ENCODE measurements at regions not wholly inside any gene's neighbourhood (a gene's known extent, or its start where the extent isn't known, plus 50 kb on each side); places are given as distances from the start of the nearest gene placed in this dataset.

DNA sequence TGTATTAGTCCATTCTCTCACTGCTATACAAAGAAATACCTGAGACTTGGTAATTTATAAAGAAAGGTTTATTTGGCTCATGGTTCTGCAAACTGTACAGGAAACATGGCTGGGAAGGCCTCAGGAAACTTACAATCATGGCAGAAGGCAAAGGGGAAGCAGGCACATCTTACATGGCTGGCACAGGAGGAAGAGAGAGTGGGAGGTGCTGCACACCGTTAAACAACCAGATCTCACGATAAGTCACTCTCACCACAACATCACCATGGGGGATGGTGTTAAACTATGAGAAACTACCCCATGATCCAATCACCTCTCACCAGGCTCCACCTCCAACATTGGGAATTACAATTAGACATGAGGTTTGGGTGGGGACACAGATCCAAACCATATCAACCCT lies 191.8 kb upstream of the PLXNC1 start:
- no peak overlapping the region for H3K4me3 ChIP-seq
- 77 to 88% methylated on average over 2 of the region's 2 CpGs for WGBS, 2 donors
- no peaks in the 10 kb centered on the region for H3K4me1 ChIP-seq
- H3K36me3 ChIP-seq = no peaks in the 10 kb centered on the region
- H3K27ac ChIP-seq = no peak overlapping the region
- intact Hi-C loops (cut with DNase I) = no loop called here
- no peaks in the 10 kb centered on the region for H3K27me3 ChIP-seq
- TF ChIP-seq, protein P1, sequence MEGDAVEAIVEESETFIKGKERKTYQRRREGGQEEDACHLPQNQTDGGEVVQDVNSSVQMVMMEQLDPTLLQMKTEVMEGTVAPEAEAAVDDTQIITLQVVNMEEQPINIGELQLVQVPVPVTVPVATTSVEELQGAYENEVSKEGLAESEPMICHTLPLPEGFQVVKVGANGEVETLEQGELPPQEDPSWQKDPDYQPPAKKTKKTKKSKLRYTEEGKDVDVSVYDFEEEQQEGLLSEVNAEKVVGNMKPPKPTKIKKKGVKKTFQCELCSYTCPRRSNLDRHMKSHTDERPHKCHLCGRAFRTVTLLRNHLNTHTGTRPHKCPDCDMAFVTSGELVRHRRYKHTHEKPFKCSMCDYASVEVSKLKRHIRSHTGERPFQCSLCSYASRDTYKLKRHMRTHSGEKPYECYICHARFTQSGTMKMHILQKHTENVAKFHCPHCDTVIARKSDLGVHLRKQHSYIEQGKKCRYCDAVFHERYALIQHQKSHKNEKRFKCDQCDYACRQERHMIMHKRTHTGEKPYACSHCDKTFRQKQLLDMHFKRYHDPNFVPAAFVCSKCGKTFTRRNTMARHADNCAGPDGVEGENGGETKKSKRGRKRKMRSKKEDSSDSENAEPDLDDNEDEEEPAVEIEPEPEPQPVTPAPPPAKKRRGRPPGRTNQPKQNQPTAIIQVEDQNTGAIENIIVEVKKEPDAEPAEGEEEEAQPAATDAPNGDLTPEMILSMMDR (IDR thresholded peaks at IDR 0.05) = no peak
- no peak for TF ChIP-seq POLR2A (IDR thresholded peaks at IDR 0.05)
- no peak for DNase-seq
- no peaks in the 10 kb centered on the region for H3K9me3 ChIP-seq

DNA sequence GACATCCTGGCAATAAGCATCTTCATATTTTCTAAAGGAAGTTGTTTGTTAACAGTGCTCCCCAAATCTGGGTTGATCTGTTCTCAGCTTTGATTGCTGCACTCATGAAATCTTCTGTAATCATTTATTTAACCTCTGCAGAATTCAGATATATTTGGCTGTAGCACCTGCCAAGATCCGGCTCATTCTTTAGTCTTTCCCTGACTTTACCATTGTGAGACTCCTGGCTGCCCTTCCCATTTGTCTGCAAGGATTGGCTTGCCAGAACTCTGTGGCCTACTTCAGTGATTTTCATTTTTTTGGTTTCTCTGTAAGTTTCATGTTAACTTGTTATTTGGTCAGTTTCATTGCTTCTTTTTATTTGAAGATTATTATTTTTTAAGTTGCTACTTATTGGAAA lies 191.2 kb upstream of the PLXNC1 start:
- Histone ChIP-seq H3K4me1 (no peaks in the 10 kb centered on the region), H3K9me3 (peaks cover 0 to 3% (median 0%) of the 10 kb centered on the region in 3 donors), H3K27me3 (no peaks in the 10 kb centered on the region), H3K36me3 (no peaks in the 10 kb centered on the region), H3K4me3 (no peak overlapping the region), H3K27ac (no peak overlapping the region)
- intact Hi-C loops (cut with DNase I) = no loop called here
- no peak for DNase-seq
- TF ChIP-seq POLR2A (IDR thresholded peaks at IDR 0.05) = no peak
- TF ChIP-seq, protein P1 (IDR thresholded peaks at IDR 0.05) = no peak
- 29 to 59% methylated on average over 1 of the region's 1 CpG for WGBS, 2 donors

DNA sequence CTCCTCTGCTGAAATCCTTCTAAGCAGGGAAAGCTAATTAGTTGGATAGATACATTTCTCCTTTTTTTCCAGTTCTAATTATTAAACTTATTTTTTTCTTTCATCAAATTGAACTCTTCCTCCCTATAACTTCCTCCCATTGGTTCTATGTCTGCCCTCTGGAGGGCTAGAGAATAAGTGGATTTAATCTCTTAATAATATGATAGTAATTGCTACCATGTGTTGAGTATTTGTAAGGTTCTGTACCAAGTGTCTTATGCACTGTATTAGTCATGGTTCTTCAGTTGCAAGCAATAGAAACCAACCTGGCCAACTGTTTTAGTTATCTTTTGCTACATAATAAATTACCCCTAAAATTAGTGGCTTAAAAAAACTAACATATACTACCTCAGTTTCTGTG lies 190.5 kb upstream of the PLXNC1 start:
- Histone ChIP-seq H3K4me3 (no peak overlapping the region), H3K36me3 (no peaks in the 10 kb centered on the region), H3K4me1 (no peaks in the 10 kb centered on the region), H3K9me3 (peaks cover 0 to 8% (median 0%) of the 10 kb centered on the region in 3 donors), H3K27me3 (no peaks in the 10 kb centered on the region), H3K27ac (no peak overlapping the region)
- no peak for DNase-seq
- intact Hi-C loops (cut with DNase I) = no loop called here
- no peak for TF ChIP-seq POLR2A (IDR thresholded peaks at IDR 0.05)
- TF ChIP-seq, protein P1 (IDR thresholded peaks at IDR 0.05) = no peak

DNA sequence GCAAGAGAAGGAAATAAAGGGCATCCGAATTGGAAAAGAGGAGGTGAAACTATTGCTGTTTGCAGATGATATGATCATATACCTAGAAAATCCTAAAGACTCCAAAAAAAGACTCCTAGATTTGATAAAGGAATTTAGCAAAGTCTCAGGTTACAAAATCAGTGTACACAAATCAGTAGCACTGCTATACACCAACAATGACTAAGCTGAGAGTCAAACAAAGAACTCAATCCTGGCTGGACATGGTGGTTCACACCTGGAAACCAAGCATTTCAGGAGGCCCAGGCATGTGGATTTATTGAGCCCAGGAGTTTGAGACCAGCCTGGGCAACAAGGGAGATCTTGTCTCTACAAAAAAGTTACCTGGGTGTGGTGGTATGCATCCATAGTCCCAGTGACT lies 188.7 kb upstream of the PLXNC1 start:
- Histone ChIP-seq H3K27ac (no peak overlapping the region), H3K4me3 (no peak overlapping the region), H3K9me3 (peaks cover 0 to 8% (median 0%) of the 10 kb centered on the region in 3 donors), H3K36me3 (no peaks in the 10 kb centered on the region), H3K4me1 (no peaks in the 10 kb centered on the region), H3K27me3 (no peaks in the 10 kb centered on the region)
- no peak for DNase-seq
- no peak for TF ChIP-seq POLR2A (IDR thresholded peaks at IDR 0.05)
- TF ChIP-seq, protein P1 (IDR thresholded peaks at IDR 0.05) = no peak
- intact Hi-C loops (cut with DNase I) = no loop called here
- 82 to 94% methylated on average over 1 of the region's 1 CpG for WGBS, 2 donors

DNA sequence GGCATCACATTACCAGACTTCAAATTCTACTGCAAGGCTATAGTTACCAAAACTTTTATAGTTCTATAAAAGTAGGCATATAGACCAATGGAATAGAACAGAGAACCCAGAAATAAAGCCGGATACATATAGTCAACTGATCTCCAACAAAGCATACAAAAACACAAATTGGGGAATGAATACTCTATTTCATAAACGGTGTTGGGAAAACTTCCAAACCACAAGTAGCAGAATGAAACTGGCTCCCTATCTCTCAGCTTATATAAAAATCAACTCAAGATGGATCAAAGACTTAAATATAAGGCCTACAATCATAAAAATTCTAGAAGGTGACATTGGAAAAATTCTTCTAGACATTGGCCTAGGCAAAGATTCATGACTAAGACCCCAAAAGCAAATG lies 187.9 kb upstream of the PLXNC1 start:
- Histone ChIP-seq H3K27ac (no peak overlapping the region), H3K9me3 (peaks cover 0 to 8% (median 0%) of the 10 kb centered on the region in 3 donors), H3K4me1 (no peaks in the 10 kb centered on the region), H3K4me3 (no peak overlapping the region), H3K27me3 (no peaks in the 10 kb centered on the region), H3K36me3 (no peaks in the 10 kb centered on the region)
- TF ChIP-seq, protein P1 (IDR thresholded peaks at IDR 0.05) = no peak
- no peak for TF ChIP-seq POLR2A (IDR thresholded peaks at IDR 0.05)
- intact Hi-C loops (cut with DNase I) = no loop called here
- no peak for DNase-seq
- 16 to 40% methylated on average over 2 of the region's 2 CpGs for WGBS, 2 donors

Data from esophagus squamous epithelium (tissue), 5 donors.